HG02678 (cell line): ENCODE measurements at regions not wholly inside any gene's neighbourhood (a gene's known extent, or its start where the extent isn't known, plus 50 kb on each side); places are given as distances from the start of the nearest gene placed in this dataset.
"Not testable (repeated sequence)": the region's sequence is repeated elsewhere in the genome, so short reads cannot be mapped to it uniquely, and the experiment has no call there.

Source experiments
- ATAC-seq: cut with Tn5 transposase; IDR thresholded peaks from one replicate; pipeline ENCODE4 v1.9.1; 2021; ENCODE audit warnings: mild to moderate bottlenecking, moderate library complexity; ENCODE audit not compliant: unreplicated experiment

- no peak for ATAC-seq
These were observed 191.5 kb downstream of the SEC14L1 start for GRCh38 chr17:77332034-77332971.

- ATAC-seq, result no peak
These were observed 192.4 kb downstream of the SEC14L1 start for GRCh38 chr17:77332981-77333685.

GRCh38 chr17:77337150-77337549, 196.4 kb downstream of the SEC14L1 start:
- ATAC-seq, result no peak

- ATAC-seq, result no peak
These were observed 200.3 kb downstream of the SEC14L1 start for GRCh38 chr17:77341069-77341541.

- ATAC-seq, result not testable (repeated sequence)
These were observed 201.9 kb downstream of the SEC14L1 start for GRCh38 chr17:77342656-77342990.

- ATAC-seq, result no peak
These were observed 202.4 kb downstream of the SEC14L1 start for GRCh38 chr17:77343031-77343800.

GRCh38 chr17:77344038-77344437, 203.3 kb downstream of the SEC14L1 start:
- no peak for ATAC-seq

GRCh38 chr17:77345260-77345910, 204.6 kb downstream of the SEC14L1 start:
- ATAC-seq, result no peak

- no peak for ATAC-seq
These were observed 206.0 kb downstream of the SEC14L1 start for GRCh38 chr17:77346765-77347164.

- ATAC-seq, result no peak
These were observed 206.8 kb downstream of the SEC14L1 start for GRCh38 chr17:77347544-77347943.

- no peak for ATAC-seq
These were observed 209.4 kb downstream of the SEC14L1 start for GRCh38 chr17:77349976-77350830.

GRCh38 chr17:77352441-77352840, 211.7 kb downstream of the SEC14L1 start:
- ATAC-seq, result no peak

- ATAC-seq, result no peak
These were observed 212.2 kb downstream of the SEC14L1 start for GRCh38 chr17:77352996-77353395.

- ATAC-seq, result no peak
These were observed 213.1 kb downstream of the SEC14L1 start for GRCh38 chr17:77353684-77354419.

GRCh38 chr17:77354420-77354669, 213.6 kb downstream of the SEC14L1 start:
- no peak for ATAC-seq

- no peak for ATAC-seq
These were observed 214.1 kb downstream of the SEC14L1 start for GRCh38 chr17:77354670-77355455.

GRCh38 chr17:77356109-77356689, 215.4 kb downstream of the SEC14L1 start:
- no peak for ATAC-seq

GRCh38 chr17:77356690-77357201, 216.0 kb downstream of the SEC14L1 start:
- no peak for ATAC-seq
